ENCODE measurements at regions not wholly inside any gene's neighbourhood (a gene's known extent, or its start where the extent isn't known, plus 50 kb on each side); places are given as distances from the start of the nearest gene placed in this dataset.

- no peak for TF ChIP-seq CTCF (tag by site-specific recombination; IDR thresholded peaks at IDR 0.05)
- TF ChIP-seq ZNF785 (tag by site-specific recombination; IDR thresholded peaks at IDR 0.05) = no peak
- no peak for TF ChIP-seq ZNF501 (tag by site-specific recombination; IDR thresholded peaks at IDR 0.05)
- no peak for TF ChIP-seq ZNF10 (tag by site-specific recombination; IDR thresholded peaks at IDR 0.05)
- TF ChIP-seq, protein P1, sequence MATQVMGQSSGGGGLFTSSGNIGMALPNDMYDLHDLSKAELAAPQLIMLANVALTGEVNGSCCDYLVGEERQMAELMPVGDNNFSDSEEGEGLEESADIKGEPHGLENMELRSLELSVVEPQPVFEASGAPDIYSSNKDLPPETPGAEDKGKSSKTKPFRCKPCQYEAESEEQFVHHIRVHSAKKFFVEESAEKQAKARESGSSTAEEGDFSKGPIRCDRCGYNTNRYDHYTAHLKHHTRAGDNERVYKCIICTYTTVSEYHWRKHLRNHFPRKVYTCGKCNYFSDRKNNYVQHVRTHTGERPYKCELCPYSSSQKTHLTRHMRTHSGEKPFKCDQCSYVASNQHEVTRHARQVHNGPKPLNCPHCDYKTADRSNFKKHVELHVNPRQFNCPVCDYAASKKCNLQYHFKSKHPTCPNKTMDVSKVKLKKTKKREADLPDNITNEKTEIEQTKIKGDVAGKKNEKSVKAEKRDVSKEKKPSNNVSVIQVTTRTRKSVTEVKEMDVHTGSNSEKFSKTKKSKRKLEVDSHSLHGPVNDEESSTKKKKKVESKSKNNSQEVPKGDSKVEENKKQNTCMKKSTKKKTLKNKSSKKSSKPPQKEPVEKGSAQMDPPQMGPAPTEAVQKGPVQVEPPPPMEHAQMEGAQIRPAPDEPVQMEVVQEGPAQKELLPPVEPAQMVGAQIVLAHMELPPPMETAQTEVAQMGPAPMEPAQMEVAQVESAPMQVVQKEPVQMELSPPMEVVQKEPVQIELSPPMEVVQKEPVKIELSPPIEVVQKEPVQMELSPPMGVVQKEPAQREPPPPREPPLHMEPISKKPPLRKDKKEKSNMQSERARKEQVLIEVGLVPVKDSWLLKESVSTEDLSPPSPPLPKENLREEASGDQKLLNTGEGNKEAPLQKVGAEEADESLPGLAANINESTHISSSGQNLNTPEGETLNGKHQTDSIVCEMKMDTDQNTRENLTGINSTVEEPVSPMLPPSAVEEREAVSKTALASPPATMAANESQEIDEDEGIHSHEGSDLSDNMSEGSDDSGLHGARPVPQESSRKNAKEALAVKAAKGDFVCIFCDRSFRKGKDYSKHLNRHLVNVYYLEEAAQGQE (tag by site-specific recombination; IDR thresholded peaks at IDR 0.05) = no peak
- no peak for TF ChIP-seq ZNF76 (tag by site-specific recombination; IDR thresholded peaks at IDR 0.05; ENCODE audit: borderline replicate concordance, low read depth)
- TF ChIP-seq ZNF394 (tag by site-specific recombination; IDR thresholded peaks at IDR 0.05; ENCODE audit: borderline replicate concordance) = no peak
- no peak for TF ChIP-seq MZF1 (tag by site-specific recombination; IDR thresholded peaks at IDR 0.05; ENCODE audit: borderline replicate concordance)
- no peak for TF ChIP-seq YY1 (tag by site-specific recombination; IDR thresholded peaks at IDR 0.05)
- no peak for TF ChIP-seq ZBTB7A (tag by site-specific recombination; IDR thresholded peaks at IDR 0.05; ENCODE audit: low read depth)
- no peak for TF ChIP-seq WT1 (tag by site-specific recombination; IDR thresholded peaks at IDR 0.05)
- TF ChIP-seq ZNF19 (tag by site-specific recombination; IDR thresholded peaks at IDR 0.05; ENCODE audit: low read depth) = no peak
Measured at GRCh38 chr22:48299801-48300200, 1527.9 kb downstream of the BRD1 start.
